ENCODE measurements at regions not wholly inside any gene's neighbourhood (a gene's known extent, or its start where the extent isn't known, plus 50 kb on each side); places are given as distances from the start of the nearest gene placed in this dataset.

- Histone ChIP-seq H3F3A (ENCODE audit: low read depth) (no peaks in the 10 kb centered on the region), H3K27me3 (no peaks in the 10 kb centered on the region), H4K20me1 (ENCODE audit: low read depth) (no peaks in the 10 kb centered on the region), H3K79me2 (ENCODE audit: low read depth) (no peaks in the 10 kb centered on the region), H3K9ac (no peak overlapping the region), H2AFZ (replicated peaks) (no peak overlapping the region), H3K4me1 (peaks cover 7% of the 10 kb centered on the region), H3K4me3 (no peak overlapping the region), H3K9me3 (ENCODE audit: low read depth) (no peaks in the 10 kb centered on the region), H3K36me3 (no peaks in the 10 kb centered on the region), H3K4me2 (no peak overlapping the region), H3K27ac (no peak overlapping the region)
- Mint-ChIP-seq H3K4me1 (peaks cover 6% of the 10 kb centered on the region), H3K36me3 (no peaks in the 10 kb centered on the region), H3K27ac (no peak overlapping the region), H3K4me3 (no peak overlapping the region), H3K27me3 (ENCODE audit: insufficient read depth, low read depth) (no peaks in the 10 kb centered on the region), H3K9me3 (no peaks in the 10 kb centered on the region)
- TF ChIP-seq, protein P1, sequence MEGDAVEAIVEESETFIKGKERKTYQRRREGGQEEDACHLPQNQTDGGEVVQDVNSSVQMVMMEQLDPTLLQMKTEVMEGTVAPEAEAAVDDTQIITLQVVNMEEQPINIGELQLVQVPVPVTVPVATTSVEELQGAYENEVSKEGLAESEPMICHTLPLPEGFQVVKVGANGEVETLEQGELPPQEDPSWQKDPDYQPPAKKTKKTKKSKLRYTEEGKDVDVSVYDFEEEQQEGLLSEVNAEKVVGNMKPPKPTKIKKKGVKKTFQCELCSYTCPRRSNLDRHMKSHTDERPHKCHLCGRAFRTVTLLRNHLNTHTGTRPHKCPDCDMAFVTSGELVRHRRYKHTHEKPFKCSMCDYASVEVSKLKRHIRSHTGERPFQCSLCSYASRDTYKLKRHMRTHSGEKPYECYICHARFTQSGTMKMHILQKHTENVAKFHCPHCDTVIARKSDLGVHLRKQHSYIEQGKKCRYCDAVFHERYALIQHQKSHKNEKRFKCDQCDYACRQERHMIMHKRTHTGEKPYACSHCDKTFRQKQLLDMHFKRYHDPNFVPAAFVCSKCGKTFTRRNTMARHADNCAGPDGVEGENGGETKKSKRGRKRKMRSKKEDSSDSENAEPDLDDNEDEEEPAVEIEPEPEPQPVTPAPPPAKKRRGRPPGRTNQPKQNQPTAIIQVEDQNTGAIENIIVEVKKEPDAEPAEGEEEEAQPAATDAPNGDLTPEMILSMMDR (IDR thresholded peaks at IDR 0.05), result no peak
- TF ChIP-seq EZH2 (IDR thresholded peaks at IDR 0.05) (no peak), EZH2phosphoT487 (IDR thresholded peaks at IDR 0.05) (no peak)
- DNase-seq (ENCODE audit: low spot score), result no peak
Observed at GRCh38 chr3:94179059-94179458, 116.2 kb downstream of the NSUN3 start.

GRCh38 chr3:94183551-94183950 lies 120.7 kb downstream of the NSUN3 start:
- Histone ChIP-seq H3K27me3 (no peaks in the 10 kb centered on the region), H3K27ac (no peak overlapping the region), H4K20me1 (ENCODE audit: low read depth) (no peaks in the 10 kb centered on the region), H3K4me3 (no peak overlapping the region), H3F3A (ENCODE audit: low read depth) (no peaks in the 10 kb centered on the region), H2AFZ (replicated peaks) (no peak overlapping the region), H3K9ac (no peak overlapping the region), H3K4me2 (no peak overlapping the region), H3K9me3 (ENCODE audit: low read depth) (no peaks in the 10 kb centered on the region), H3K36me3 (no peaks in the 10 kb centered on the region), H3K4me1 (peaks cover 7% of the 10 kb centered on the region), H3K79me2 (ENCODE audit: low read depth) (no peaks in the 10 kb centered on the region)
- no peak overlapping the region for H3K4me3 Mint-ChIP-seq
- no peaks in the 10 kb centered on the region for H3K36me3 Mint-ChIP-seq
- TF ChIP-seq EZH2phosphoT487 (IDR thresholded peaks at IDR 0.05) (no peak), EZH2 (IDR thresholded peaks at IDR 0.05) (no peak)
- TF ChIP-seq, protein P1 (IDR thresholded peaks at IDR 0.05), result no peak
- no peak for DNase-seq (ENCODE audit: low spot score)
- no peaks in the 10 kb centered on the region for H3K27me3 Mint-ChIP-seq (ENCODE audit: insufficient read depth, low read depth)
- H3K4me1 Mint-ChIP-seq, result peaks cover 4% of the 10 kb centered on the region
- H3K27ac Mint-ChIP-seq, result no peak overlapping the region
- H3K9me3 Mint-ChIP-seq, result no peaks in the 10 kb centered on the region

DNA sequence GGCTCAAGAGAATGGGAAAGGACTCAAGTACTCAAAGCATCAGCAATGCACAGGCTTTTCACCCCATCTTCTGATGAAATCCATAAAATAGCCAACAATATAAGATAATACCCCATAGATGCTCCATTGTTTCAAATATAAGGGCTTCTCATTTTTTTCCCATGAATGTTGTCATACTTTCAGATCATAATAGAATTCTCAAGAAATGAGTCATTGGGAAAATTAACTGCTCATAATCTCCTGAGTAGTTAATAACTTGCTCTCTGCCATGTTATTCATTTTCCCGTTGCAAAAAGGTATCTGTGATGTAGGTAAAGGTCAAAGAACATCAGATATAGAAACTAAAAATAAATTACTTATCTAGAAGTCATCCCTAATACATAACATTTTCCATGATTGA lies 121.9 kb downstream of the NSUN3 start:
- Mint-ChIP-seq H3K36me3 (no peaks in the 10 kb centered on the region), H3K9me3 (no peaks in the 10 kb centered on the region), H3K27ac (no peak overlapping the region), H3K4me1 (no peaks in the 10 kb centered on the region), H3K27me3 (ENCODE audit: insufficient read depth, low read depth) (no peaks in the 10 kb centered on the region), H3K4me3 (no peak overlapping the region)
- no peaks in the 10 kb centered on the region for H3K79me2 ChIP-seq (ENCODE audit: low read depth)
- TF ChIP-seq, protein P1 (IDR thresholded peaks at IDR 0.05), result no peak
- TF ChIP-seq EZH2phosphoT487 (IDR thresholded peaks at IDR 0.05), result no peak
- no peak for TF ChIP-seq EZH2 (IDR thresholded peaks at IDR 0.05)
- H3K4me1 ChIP-seq, result no peaks in the 10 kb centered on the region
- DNase-seq (ENCODE audit: low spot score), result no peak
- H4K20me1 ChIP-seq (ENCODE audit: low read depth), result no peaks in the 10 kb centered on the region
- H3K27me3 ChIP-seq, result no peaks in the 10 kb centered on the region
- no peaks in the 10 kb centered on the region for H3F3A ChIP-seq (ENCODE audit: low read depth)
- no peak overlapping the region for H2AFZ ChIP-seq (replicated peaks)
- H3K9me3 ChIP-seq (ENCODE audit: low read depth), result no peaks in the 10 kb centered on the region
- H3K9ac ChIP-seq, result no peak overlapping the region
- no peaks in the 10 kb centered on the region for H3K36me3 ChIP-seq
- H3K27ac ChIP-seq, result no peak overlapping the region
- H3K4me2 ChIP-seq, result no peak overlapping the region
- no peak overlapping the region for H3K4me3 ChIP-seq

Data from neural progenitor cell (in vitro differentiated cells).